Loucy (cell line): ENCODE measurements at regions not wholly inside any gene's neighbourhood (a gene's known extent, or its start where the extent isn't known, plus 50 kb on each side); places are given as distances from the start of the nearest gene placed in this dataset.

Source experiments
- EZH2phosphoT487 ChIP-seq: fragments of 200-600 bp; IDR thresholded peaks from 2 replicates; pipeline ENCODE4 v1.6.1; 2018; ENCODE audit warnings: antibody characterized with exemption, mild to moderate bottlenecking, moderate library complexity, borderline replicate concordance
- TF ChIP-seq, protein P1 (sequence below): fragments of 200-600 bp; sonication (generic); conservative IDR thresholded peaks from 2 replicates; pipeline ENCODE4 v1.5.1; 2014; ENCODE audit warnings: mild to moderate bottlenecking, antibody characterized with exemption, low read length

DNA sequence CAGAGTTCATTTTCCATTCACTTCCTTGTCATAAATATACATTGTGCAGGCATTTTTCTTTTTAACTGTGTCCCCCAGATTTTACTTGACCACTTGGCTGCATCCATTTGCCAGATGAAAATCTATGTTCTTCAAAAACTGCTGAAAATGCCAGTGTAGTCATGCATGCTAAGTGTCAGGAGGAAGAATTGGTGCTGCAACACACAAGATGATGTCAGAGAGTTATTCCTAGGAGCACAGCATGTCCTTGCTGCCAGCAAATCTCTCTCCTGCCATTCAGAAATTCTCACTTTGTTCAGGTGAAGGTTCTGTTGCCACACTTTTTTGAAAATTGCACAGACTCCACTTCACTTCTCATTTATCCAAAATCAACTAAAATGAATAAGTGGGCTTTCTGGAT lies 106.4 kb upstream of the MAGI3 start:
- TF ChIP-seq, protein P1, sequence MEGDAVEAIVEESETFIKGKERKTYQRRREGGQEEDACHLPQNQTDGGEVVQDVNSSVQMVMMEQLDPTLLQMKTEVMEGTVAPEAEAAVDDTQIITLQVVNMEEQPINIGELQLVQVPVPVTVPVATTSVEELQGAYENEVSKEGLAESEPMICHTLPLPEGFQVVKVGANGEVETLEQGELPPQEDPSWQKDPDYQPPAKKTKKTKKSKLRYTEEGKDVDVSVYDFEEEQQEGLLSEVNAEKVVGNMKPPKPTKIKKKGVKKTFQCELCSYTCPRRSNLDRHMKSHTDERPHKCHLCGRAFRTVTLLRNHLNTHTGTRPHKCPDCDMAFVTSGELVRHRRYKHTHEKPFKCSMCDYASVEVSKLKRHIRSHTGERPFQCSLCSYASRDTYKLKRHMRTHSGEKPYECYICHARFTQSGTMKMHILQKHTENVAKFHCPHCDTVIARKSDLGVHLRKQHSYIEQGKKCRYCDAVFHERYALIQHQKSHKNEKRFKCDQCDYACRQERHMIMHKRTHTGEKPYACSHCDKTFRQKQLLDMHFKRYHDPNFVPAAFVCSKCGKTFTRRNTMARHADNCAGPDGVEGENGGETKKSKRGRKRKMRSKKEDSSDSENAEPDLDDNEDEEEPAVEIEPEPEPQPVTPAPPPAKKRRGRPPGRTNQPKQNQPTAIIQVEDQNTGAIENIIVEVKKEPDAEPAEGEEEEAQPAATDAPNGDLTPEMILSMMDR = no peak
- no peak for TF ChIP-seq EZH2phosphoT487
